ENCODE measurements at regions not wholly inside any gene's neighbourhood (a gene's known extent, or its start where the extent isn't known, plus 50 kb on each side); places are given as distances from the start of the nearest gene placed in this dataset.

DNA sequence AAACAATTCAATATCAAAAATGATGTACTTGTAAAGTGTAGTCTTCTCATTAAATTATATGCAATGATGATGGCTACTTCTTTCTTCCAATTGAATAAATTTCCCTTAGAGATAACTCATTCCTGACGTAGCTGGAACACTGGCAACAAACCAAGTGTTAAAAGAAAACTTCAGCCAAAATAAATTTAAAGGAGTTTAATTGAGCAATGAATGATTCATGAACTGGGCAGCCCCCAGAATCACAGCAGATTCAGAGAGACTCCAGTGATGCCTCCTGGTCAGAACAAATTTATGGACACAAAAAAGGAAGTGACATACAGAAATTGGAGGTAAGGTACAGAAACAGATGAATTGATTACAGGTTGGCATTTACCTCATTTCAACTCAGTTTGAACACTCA, 276.5 kb downstream of the DSC3 start:
- Histone ChIP-seq H3K9me3 (no peaks in the 10 kb centered on the region), H3K4me3 (no peak overlapping the region), H3K27ac (no peak overlapping the region), H3K27me3 (no peaks in the 10 kb centered on the region), H3K36me3 (replicated peaks in 1 of 2; ENCODE audit: insufficient read depth in 1 of 2, low read depth in 2 of 2) (no peaks in the 10 kb centered on the region), H3K4me1 (peaks cover 10% of the 10 kb centered on the region)
- intact Hi-C loops (cut with DNase I): no loop called here
- ATAC-seq: no peak
- WGBS, 2 donors: 6 to 13% methylated on average over 1 of the region's 1 CpG
- DNase-seq: no peak
- no peak for TF ChIP-seq POLR2A (IDR thresholded peaks at IDR 0.05)
- TF ChIP-seq, protein P1, sequence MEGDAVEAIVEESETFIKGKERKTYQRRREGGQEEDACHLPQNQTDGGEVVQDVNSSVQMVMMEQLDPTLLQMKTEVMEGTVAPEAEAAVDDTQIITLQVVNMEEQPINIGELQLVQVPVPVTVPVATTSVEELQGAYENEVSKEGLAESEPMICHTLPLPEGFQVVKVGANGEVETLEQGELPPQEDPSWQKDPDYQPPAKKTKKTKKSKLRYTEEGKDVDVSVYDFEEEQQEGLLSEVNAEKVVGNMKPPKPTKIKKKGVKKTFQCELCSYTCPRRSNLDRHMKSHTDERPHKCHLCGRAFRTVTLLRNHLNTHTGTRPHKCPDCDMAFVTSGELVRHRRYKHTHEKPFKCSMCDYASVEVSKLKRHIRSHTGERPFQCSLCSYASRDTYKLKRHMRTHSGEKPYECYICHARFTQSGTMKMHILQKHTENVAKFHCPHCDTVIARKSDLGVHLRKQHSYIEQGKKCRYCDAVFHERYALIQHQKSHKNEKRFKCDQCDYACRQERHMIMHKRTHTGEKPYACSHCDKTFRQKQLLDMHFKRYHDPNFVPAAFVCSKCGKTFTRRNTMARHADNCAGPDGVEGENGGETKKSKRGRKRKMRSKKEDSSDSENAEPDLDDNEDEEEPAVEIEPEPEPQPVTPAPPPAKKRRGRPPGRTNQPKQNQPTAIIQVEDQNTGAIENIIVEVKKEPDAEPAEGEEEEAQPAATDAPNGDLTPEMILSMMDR (IDR thresholded peaks at IDR 0.05): no peak

DNA sequence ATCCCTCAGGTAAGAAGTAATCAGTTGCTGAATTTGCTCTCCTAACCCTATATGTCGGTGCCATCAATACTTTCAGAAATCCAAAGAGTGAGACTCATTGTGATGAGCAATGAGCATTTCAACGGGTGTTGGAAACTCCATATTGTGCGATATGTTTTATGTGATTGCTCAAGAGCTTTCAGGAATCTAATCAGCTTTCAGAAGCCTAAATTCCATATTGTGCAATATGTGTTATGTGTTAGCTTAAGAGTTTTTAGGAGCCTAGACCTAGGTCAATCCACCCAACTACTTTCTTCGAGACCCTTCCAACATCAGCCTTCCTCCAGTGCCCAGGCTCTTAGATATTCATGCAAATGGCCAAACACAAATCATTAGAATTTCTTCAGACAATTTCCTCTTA, 277.3 kb downstream of the DSC3 start:
- no peaks in the 10 kb centered on the region for H3K36me3 ChIP-seq (replicated peaks in 1 of 2; ENCODE audit: insufficient read depth in 1 of 2, low read depth in 2 of 2)
- no peak for ATAC-seq
- H3K9me3 ChIP-seq: no peaks in the 10 kb centered on the region
- H3K4me3 ChIP-seq: no peak overlapping the region
- DNase-seq: no peak
- H3K4me1 ChIP-seq: peaks cover 10% of the 10 kb centered on the region
- intact Hi-C loops (cut with DNase I): no loop called here
- H3K27ac ChIP-seq: no peak overlapping the region
- no peaks in the 10 kb centered on the region for H3K27me3 ChIP-seq
- no peak for TF ChIP-seq POLR2A (IDR thresholded peaks at IDR 0.05)
- TF ChIP-seq, protein P1 (IDR thresholded peaks at IDR 0.05): no peak
- 59 to 63% methylated on average over 4 of the region's 4 CpGs for WGBS, 2 donors

- ATAC-seq: no peak
- no peak for DNase-seq
- no peaks in the 10 kb centered on the region for H3K36me3 ChIP-seq (replicated peaks in 1 of 2; ENCODE audit: insufficient read depth in 1 of 2, low read depth in 2 of 2)
- TF ChIP-seq, protein P1 (IDR thresholded peaks at IDR 0.05): no peak
- no peak for TF ChIP-seq POLR2A (IDR thresholded peaks at IDR 0.05)
- WGBS, 2 donors: 2 to 13% methylated on average over 3 of the region's 3 CpGs
- H3K9me3 ChIP-seq: no peaks in the 10 kb centered on the region
- intact Hi-C loops (cut with DNase I): no loop called here
- no peak overlapping the region for H3K4me3 ChIP-seq
- no peaks in the 10 kb centered on the region for H3K27me3 ChIP-seq
- H3K4me1 ChIP-seq: peaks cover 10% of the 10 kb centered on the region
- no peak overlapping the region for H3K27ac ChIP-seq
Observed at GRCh38 chr18:30763902-30764350, 278.6 kb downstream of the DSC3 start.

DNA sequence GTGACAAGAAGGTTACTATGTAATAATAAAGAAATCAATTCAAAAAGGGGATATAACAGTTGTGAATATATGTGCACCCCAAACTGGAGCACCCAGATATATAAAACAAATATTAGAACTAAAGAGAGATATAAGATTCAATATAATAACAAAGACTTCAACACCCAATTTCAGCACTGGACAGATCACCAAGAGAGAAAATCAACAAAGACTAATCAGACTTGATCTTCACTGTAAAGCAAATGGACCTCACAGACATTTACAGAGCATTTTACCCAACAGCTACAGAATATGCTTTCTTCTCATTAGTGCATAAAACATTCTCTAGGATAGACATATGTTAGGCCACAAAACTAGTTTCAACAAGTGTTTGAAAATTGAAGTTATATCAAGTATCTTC, 287.7 kb downstream of the DSC3 start:
- ATAC-seq (no peak), DNase-seq (no peak)
- TF ChIP-seq, protein P1 (IDR thresholded peaks at IDR 0.05): no peak
- no peak for TF ChIP-seq POLR2A (IDR thresholded peaks at IDR 0.05)
- no peak overlapping the region for H3K4me3 ChIP-seq
- no peaks in the 10 kb centered on the region for H3K36me3 ChIP-seq (replicated peaks in 1 of 2; ENCODE audit: insufficient read depth in 1 of 2, low read depth in 2 of 2)
- H3K9me3 ChIP-seq: no peaks in the 10 kb centered on the region
- no peak overlapping the region for H3K27ac ChIP-seq
- no peaks in the 10 kb centered on the region for H3K27me3 ChIP-seq
- no peaks in the 10 kb centered on the region for H3K4me1 ChIP-seq
- intact Hi-C loops (cut with DNase I): no loop called here

DNA sequence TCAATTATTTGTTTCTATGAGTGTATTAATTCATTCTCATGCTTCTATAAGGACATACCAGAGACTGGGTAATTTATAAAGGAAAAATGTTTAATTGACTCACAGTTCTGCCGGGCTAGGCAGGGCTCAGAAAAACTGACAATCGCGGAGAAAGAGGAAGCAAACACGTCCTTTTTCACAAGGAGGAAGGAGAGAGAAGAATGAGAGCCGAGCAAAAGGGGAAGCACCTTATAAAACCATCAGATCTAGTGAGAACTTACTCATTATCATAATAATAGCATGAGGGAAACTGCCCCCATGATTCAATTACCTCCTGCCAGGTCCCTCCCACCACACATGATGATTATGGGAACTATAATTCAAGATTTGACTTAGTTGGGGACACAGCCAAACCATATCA, 294.0 kb downstream of the DSC3 start:
- Histone ChIP-seq H3K9me3 (no peaks in the 10 kb centered on the region), H3K27ac (no peak overlapping the region), H3K27me3 (no peaks in the 10 kb centered on the region), H3K4me1 (no peaks in the 10 kb centered on the region), H3K36me3 (replicated peaks in 1 of 2; ENCODE audit: insufficient read depth in 1 of 2, low read depth in 2 of 2) (no peaks in the 10 kb centered on the region), H3K4me3 (no peak overlapping the region)
- ATAC-seq (no peak), DNase-seq (no peak)
- TF ChIP-seq, protein P1 (IDR thresholded peaks at IDR 0.05): no peak
- TF ChIP-seq POLR2A (IDR thresholded peaks at IDR 0.05): no peak
- intact Hi-C loops (cut with DNase I): no loop called here
- WGBS, 2 donors: 45 to 55% methylated on average over 5 of the region's 5 CpGs

Measured in body of pancreas (tissue), 4 donors.